ENCODE measurements at regions not wholly inside any gene's neighbourhood (a gene's known extent, or its start where the extent isn't known, plus 50 kb on each side); places are given as distances from the start of the nearest gene placed in this dataset.

- no peaks in the 10 kb centered on the region for H3K27me3 ChIP-seq
- DNase-seq, result no peak
- no peak overlapping the region for H3K4me3 ChIP-seq (ENCODE audit: low read depth, low read length)
- TF ChIP-seq CTCF (IDR thresholded peaks at IDR 0.05; ENCODE audit: low read depth, low read length), result no peak
- H3K9me3 ChIP-seq, result no peaks in the 10 kb centered on the region
- no peaks in the 10 kb centered on the region for H3K36me3 ChIP-seq
- no peaks in the 10 kb centered on the region for H3K4me1 ChIP-seq
These were observed 210.1 kb upstream of the NLRP1 start for GRCh38 chr17:5794385-5794784.

- TF ChIP-seq CTCF (IDR thresholded peaks at IDR 0.05; ENCODE audit: low read depth, low read length), result no peak
- no peak for DNase-seq
These were observed 210.7 kb upstream of the NLRP1 start for GRCh38 chr17:5794881-5795506.

GRCh38 chr17:5797447-5798050 lies 213.2 kb upstream of the NLRP1 start:
- no peaks in the 10 kb centered on the region for H3K27me3 ChIP-seq
- H3K36me3 ChIP-seq, result no peaks in the 10 kb centered on the region
- TF ChIP-seq CTCF (IDR thresholded peaks at IDR 0.05; ENCODE audit: low read depth, low read length), result no peak
- H3K9me3 ChIP-seq, result no peaks in the 10 kb centered on the region
- H3K4me3 ChIP-seq (ENCODE audit: low read depth, low read length), result no peak overlapping the region
- DNase-seq, result no peak
- no peaks in the 10 kb centered on the region for H3K4me1 ChIP-seq

More at GRCh38 chr17:5794881-5795506, 210.7 kb upstream of the NLRP1 start:
- Histone ChIP-seq H3K9me3 (no peaks in the 10 kb centered on the region), H3K36me3 (no peaks in the 10 kb centered on the region), H3K4me3 (ENCODE audit: low read depth, low read length) (no peak overlapping the region), H3K4me1 (no peaks in the 10 kb centered on the region), H3K27me3 (no peaks in the 10 kb centered on the region)

- H3K4me3 ChIP-seq (ENCODE audit: low read depth, low read length), result no peak overlapping the region
- TF ChIP-seq CTCF (IDR thresholded peaks at IDR 0.05; ENCODE audit: low read depth, low read length), result no peak
These were observed 213.8 kb upstream of the NLRP1 start for GRCh38 chr17:5798094-5798493.

GRCh38 chr17:5800131-5800530 lies 215.8 kb upstream of the NLRP1 start:
- DNase-seq, result no peak
- no peaks in the 10 kb centered on the region for H3K4me1 ChIP-seq
- no peaks in the 10 kb centered on the region for H3K36me3 ChIP-seq
- no peaks in the 10 kb centered on the region for H3K9me3 ChIP-seq
- no peaks in the 10 kb centered on the region for H3K27me3 ChIP-seq
- TF ChIP-seq CTCF (IDR thresholded peaks at IDR 0.05; ENCODE audit: low read depth, low read length), result no peak
- no peak overlapping the region for H3K4me3 ChIP-seq (ENCODE audit: low read depth, low read length)

More at GRCh38 chr17:5798094-5798493, 213.8 kb upstream of the NLRP1 start:
- Histone ChIP-seq H3K4me1 (no peaks in the 10 kb centered on the region), H3K9me3 (no peaks in the 10 kb centered on the region), H3K36me3 (no peaks in the 10 kb centered on the region), H3K27me3 (no peaks in the 10 kb centered on the region)
- DNase-seq, result no peak

- no peaks in the 10 kb centered on the region for H3K27me3 ChIP-seq
- no peak for DNase-seq
- no peaks in the 10 kb centered on the region for H3K4me1 ChIP-seq
- H3K36me3 ChIP-seq, result no peaks in the 10 kb centered on the region
- H3K9me3 ChIP-seq, result no peaks in the 10 kb centered on the region
- H3K4me3 ChIP-seq (ENCODE audit: low read depth, low read length), result no peak overlapping the region
- no peak for TF ChIP-seq CTCF (IDR thresholded peaks at IDR 0.05; ENCODE audit: low read depth, low read length)
These were observed 216.3 kb upstream of the NLRP1 start for GRCh38 chr17:5800646-5801045.
